GM19438 (cell line): ENCODE measurements at regions not wholly inside any gene's neighbourhood (a gene's known extent, or its start where the extent isn't known, plus 50 kb on each side); places are given as distances from the start of the nearest gene placed in this dataset.

Experiments
- ATAC-seq: cut with Tn5 transposase; IDR thresholded peaks from one replicate; pipeline ENCODE4 v1.9.1; 2021; ENCODE audit warnings: low read depth; ENCODE audit not compliant: unreplicated experiment

DNA sequence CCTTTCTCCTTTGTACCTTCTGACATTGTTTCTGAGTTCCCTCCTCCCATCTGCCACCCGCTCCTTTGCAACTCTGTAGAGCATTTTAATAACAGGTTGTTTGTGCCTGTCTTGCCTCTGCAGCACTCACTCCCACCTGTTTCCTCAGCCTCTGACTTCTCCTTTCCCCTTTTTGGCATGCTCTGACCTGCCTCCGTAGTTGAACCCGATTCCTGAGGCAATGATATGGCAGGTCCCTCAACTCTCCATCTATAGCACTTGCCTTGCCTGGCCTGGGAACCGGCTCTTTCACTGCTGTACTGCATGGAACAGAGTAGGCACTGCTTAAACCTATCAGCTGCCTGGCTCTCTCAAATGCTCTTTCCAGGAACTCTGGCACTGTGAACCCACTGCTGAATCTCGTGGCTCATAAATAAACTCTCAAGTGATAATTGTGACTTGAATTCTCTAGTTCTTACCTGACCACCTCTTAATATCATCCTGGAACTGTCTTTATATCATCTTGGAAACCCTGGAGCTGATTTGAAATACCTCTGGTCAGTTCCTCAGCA lies 50.3 kb downstream of the UTRN start:
- no peak for ATAC-seq

DNA sequence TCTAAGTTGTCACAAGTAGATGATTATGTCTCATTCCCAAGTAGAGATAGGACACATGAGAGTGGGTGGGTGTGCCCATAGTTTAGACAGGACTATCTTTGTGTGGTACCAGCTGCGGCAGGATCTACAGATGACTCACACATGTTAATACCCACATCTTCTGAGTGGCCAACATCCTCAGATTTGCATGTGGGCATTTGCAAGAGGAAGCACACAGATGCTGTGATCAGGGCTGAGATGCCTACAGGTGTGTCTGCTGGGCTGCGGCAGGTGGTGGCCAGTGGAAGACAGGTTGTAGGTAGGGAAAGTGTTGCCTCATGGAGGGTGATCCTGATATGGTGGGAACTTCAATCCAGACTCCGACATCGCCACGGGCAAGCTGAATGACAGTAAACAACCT lies 50.8 kb downstream of the UTRN start:
- ATAC-seq, result peak; percentile 33

GRCh38 chr6:144336900-144337299 lies 51.8 kb downstream of the UTRN start:
- no peak for ATAC-seq

DNA sequence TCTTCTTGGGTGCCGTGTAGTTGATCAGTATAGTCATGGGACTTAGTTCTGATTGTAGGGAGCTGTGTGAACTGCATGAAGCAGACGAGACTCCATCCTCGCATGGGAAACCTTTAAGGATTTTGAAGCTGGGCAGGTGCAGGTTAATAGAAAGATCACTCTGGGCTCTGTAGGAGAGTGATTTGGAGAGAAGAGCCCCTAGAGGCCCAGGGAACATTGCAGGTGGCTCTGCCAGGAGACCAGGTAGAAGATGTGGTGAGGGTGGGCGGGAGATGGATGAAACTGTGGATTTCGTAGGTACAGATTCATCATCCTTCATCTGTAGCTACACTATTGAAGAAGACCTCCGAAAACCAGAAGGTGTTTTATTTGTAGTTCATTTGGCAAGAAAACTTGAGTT lies 53.3 kb downstream of the UTRN start:
- no peak for ATAC-seq

GRCh38 chr6:144338951-144339700 lies 54.0 kb downstream of the UTRN start:
- no peak for ATAC-seq

DNA sequence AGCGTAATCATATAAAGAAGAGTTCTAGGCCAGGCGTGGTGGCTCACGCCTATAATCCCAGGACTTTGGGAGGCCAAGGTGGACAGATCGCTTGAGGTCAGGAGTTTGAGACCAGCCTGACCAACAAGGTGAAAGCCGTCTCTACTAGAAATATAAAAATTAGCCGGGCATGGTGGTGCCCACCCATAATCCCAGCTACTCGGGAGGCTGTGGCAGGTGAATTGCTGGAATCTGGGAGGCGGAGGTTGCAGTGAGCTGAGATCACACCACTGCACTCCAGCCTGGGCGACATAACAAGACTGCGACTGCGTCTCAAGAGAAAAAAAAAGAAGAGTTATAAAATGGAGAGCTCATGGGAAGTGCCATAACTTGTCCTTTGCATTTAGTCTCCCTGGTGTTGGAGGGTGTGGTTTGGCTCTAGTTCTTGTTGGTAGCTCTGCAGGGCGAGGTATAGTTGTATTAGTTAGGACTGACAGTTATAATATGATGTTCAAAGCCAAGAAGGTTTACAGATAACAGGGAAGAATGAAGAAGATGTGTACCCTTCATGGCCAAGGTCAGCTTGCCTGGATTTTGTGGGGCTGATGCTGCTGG lies 54.8 kb downstream of the UTRN start:
- no peak for ATAC-seq

GRCh38 chr6:144340541-144341371 lies 55.6 kb downstream of the UTRN start:
- ATAC-seq, result no peak

GRCh38 chr6:144341831-144342527 lies 56.8 kb downstream of the UTRN start:
- ATAC-seq, result no peak

GRCh38 chr6:144343701-144344428 lies 58.7 kb downstream of the UTRN start:
- ATAC-seq, result peak; percentile 56

DNA sequence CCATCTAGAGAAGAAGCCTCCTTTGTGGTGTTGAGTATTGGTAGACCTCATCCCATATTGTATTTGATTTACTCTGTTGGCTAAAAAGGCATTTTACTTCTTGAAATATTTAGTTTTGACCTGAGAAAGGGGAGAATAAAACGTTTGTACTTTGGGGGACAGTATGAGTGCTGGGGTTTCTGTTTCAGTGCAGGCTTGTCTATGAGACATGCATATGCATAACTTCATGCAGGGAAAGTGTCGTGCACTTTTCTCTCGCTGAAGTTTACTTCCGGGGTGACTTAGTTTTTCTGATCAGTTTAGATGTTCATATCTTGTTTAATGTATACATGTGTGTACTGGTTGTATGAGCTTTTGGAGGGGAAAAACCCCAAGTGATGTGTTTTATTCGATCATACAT lies 59.5 kb downstream of the UTRN start:
- peak; percentile 35 for ATAC-seq

DNA sequence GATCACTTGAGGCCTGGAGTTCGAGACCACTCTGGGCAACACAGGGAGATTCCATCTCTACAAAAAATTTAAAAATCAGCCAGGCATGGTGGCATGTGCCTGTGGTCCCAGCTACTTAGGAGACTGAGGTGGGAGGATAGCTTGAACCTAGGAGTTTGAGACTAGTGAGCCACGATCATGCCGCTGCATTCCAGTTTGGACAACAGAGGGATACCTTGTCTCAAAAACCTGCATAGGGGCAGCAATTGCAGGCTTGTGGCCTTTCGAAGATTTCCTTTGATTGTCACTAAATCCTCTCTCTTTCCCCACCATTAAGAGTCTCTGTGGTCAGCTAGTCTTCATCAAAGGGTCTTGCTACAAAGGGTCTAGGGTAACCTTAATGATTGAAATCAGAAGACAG lies 60.3 kb downstream of the UTRN start:
- ATAC-seq, result no peak

DNA sequence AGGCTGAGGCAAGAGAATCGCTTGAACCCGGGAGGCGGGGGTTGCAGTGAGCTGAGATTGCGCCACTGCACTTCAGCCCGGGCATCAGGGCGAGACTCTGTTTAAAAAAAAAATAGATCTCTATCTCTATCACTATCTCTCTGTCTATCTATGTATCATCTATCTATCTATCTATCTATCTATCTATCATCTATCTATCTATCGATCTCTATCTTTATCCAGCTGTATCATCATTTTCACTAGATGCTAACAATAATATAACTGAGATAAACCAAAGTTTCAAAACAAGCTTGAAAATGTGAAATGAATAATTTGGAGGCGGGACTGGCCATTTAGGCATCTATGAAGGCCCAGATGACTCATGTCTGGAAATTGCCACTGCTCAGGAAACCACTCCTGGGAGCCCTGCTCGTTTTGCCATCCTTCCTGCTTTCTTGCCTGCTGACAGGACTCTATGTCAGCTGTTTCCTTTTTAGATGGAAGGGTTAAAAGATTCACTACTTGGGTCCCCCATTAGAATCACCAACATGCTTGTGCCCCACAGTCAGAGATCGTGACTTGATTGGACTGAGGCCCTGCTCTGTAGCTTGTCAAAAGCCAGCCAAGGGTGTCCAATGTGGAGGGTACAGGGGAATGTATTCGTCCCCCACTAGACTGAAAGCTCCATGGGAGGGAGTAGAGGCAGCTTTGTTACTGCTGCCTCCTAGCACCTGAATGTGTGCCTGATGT lies 61.7 kb downstream of the UTRN start:
- ATAC-seq, result no peak

- no peak for ATAC-seq
These were observed 62.3 kb downstream of the UTRN start for GRCh38 chr6:144347448-144347759.

DNA sequence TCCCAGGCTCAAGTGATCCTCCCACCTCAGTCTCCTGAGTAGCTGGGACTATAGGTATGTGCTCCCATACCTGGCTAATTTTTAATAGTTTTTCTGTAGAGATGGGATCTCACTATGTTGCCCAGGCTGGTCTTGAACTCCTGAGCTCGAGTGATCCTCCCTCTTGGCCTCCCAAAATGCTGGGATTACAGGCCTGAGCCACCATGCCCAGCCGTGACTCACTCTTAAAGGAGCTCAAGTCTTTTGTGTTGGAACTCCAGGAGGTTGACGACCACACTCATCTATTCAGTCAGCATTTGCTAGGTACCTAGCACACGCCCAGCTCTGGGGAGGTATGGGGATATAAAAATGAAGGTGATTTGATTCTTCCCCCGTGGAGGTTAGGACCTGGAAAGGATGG lies 62.8 kb downstream of the UTRN start:
- no peak for ATAC-seq

- ATAC-seq, result peak; percentile 54
These were observed 64.8 kb downstream of the UTRN start for GRCh38 chr6:144349690-144350527.

GRCh38 chr6:144350528-144350880 lies 65.4 kb downstream of the UTRN start:
- peak; percentile 1 for ATAC-seq

- ATAC-seq, result no peak
These were observed 66.4 kb downstream of the UTRN start for GRCh38 chr6:144351379-144352127.

DNA sequence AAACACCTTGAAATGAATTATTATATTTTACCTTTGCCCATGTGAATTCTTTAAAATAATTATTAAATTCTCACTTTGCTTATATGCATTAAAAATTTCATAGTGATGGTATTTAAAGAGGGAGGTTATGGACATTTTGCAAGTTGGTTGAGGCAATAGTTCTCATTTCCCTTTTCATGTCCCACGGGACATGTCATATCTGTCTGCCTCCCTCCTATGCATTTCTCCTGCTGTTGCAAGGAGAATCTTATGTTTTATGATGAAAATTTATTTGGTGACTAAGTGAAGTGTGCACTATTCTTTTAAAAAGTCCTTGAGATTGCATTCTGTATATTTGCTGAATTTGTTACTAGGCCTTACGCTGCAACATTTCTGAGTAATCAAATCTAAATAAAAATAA lies 67.2 kb downstream of the UTRN start:
- ATAC-seq, result no peak
